Stimulated activated CD8-positive, alpha-beta memory T cell treated with anti-CD3 and anti-CD28 coated beads, Interleukin-12 subunit alpha, Interleukin-12 subunit beta, amount 100 ng/mL, for 4 hours (primary cell): ENCODE measurements at regions not wholly inside any gene's neighbourhood (a gene's known extent, or its start where the extent isn't known, plus 50 kb on each side); places are given as distances from the start of the nearest gene placed in this dataset.

Experiments used
- DNase-seq: peaks from one replicate; pipeline ENCODE4 v3.0.0-alpha.2; 2020; ENCODE audit warnings: low read depth

DNA sequence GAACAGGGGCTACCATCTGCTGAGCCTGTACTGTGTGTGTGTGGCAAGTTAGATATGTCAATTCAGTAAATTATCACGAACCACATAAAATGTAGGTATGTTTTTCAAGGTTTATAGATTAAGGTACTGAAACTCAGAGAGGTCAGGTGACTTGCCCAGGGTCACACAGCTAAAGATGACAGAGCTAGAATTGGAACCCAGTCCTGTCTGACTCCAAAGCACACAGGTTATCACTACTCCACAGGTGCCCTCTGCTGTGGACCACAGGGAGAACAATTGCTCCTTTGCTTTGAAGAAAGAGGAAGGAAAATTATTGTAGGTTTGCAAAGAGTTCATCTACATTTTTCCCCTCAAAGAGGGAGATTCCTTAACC lies 229.7 kb upstream of the AGAP1 start:
- DNase-seq: no peak

DNA sequence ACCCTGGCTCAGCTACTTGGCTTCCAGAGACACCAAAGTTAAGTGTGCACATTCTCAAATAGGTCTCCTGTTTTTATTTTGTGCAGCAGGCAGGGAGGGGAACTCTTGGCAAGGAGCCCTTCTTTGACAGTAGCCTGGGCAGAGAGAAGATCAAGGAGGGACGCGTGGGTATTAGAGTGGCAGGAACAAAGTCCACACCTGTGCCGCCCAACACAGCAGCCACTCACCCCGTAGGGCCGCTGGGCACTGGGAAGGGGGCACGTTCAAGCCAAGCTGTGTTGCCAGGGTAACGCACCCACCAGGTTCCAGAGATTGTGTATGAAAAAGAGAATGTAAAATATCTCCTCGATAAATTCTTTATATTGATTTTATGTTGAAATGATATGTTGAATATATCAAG lies 229.3 kb upstream of the AGAP1 start:
- no peak for DNase-seq

DNA sequence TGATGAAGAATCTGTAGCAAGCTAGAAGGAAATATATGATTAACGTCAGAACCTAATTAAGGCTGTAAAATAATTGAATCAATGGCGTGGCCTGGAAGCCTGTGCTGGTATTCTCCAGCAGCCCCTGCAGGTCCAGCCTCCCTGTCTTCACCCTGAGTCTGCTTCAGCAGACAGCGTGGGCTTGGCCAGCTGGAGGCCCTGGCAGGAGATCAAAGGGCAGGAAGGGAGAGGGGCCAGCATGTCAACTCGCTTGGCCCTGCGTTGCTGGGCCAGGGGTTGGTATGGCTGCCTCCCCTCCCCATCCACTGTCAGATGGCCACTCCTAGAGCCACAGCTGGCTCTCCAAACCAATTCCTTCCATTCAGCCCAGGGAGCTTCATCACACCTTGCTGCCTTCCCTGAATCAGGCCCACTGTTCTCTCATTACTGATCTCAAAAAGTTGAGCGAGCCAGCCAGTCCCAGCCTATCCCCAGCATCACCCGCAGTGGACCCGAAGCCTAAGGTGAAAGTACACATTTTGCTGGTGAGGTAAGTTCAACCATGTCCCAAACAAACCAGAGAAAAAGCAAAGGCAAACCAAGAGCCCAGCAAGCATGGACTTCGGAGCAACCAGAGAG lies 228.4 kb upstream of the AGAP1 start:
- DNase-seq: no peak

DNA sequence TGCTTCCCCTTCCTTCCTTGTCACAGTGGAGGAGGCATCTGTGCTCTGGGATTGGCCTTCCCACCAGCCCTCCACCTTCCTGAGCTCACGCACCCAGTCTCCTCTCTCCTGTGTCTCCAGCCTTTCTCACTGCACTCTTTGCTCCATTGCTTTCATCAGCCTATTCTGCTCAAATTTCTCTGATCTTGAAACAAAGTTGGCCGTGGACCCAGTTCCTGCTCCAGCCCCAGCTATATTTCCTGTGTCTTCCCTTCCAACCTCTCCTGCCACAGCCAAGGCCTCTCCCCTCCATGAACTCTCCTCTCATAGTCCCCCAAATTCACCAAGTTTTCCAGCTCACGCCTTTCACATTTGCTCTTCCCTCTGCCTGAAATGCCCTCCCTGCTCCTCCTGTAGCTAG lies 226.6 kb upstream of the AGAP1 start:
- no peak for DNase-seq

DNA sequence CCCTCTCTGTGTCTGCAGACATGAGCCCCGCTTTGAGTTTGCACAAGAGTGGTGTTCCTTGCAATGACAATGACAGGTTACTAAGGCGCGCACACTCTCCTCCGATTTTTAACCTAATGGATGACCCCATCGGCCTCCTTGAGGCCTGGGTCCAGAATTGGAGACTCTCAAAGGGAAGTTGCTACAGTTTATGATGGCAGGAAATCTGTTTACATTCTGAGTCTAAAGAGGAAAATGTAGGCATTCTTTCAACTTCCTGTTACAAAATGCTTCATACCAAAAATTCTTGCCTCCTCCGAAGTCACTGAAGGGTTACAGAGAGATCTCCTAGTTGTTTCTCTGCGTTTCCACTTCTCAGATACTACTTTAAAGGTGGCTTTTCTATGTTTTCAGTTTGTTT lies 225.3 kb upstream of the AGAP1 start:
- no peak for DNase-seq

DNA sequence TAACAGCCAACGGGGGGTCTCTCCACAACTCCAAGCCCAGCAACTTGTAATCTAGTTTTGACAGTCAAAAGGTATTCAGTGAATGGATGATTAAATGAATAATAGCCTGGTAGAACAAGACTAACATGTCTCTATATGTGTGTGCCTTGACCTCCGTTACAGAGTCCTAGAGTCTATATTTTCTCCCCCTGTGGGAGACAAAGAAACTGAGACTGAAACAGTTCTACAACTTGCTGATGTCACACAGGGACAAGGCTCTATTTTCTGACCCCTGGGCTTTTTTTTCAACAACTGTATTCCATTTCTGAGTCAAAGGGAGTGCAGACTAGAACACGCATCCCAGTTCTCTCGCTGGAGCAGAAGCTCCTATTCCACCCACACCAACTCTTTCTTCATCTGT lies 223.6 kb upstream of the AGAP1 start:
- no peak for DNase-seq

DNA sequence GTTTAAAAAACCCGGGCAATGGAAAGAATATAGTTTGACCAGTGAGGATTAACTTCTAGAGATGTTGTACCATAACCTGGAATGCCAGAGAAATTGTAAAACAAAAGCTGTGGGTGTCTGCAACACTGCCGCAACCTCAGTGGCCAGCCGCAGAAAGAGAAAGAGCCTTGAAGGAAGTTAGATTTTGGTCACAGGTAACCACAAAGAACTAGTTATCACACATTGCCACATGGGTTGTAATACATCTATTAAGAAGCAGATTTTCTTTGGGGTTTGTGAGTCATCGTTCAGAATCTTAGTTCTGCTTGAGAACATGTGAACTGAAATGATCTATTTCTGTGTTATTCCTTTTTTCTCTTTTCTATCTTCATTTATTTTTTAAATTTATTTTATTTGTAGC lies 222.9 kb upstream of the AGAP1 start:
- no peak for DNase-seq

DNA sequence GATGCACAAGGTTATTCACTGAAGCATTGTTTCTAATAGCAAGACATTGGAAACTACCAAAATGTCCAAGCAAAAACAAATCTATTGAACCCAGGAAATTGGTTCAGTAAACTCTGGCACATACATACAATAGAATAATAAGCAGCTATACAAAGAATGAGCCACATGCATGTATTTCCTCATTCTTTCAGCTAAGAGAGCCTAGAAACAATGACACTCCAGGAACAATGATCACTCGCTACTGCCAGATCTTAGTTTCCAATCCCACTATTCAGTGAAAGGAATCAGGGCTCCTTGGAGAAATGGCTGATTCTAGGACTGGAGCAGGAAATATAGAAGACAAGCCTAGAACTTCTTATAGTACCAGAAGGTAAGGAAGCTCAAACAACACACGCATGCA lies 221.9 kb upstream of the AGAP1 start:
- no peak for DNase-seq

DNA sequence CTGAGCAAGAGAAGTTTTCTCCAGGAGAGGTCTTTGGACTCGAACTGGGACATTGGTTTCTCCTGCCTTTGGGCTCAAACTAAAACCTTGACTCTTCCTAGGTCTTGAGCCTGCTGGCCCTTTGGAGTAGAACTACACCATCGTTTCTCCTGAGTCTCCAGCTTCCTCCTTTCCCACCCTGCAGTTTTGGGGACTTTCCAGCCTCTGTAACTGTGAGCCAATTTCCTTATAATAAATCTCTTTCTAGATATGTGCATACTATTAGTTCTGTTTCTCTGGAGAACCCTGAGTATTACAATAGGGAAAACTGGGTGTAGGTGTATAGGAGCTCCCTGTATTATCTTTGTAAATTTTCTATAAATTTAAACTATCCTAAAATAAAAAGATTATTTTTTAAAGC lies 219.8 kb upstream of the AGAP1 start:
- DNase-seq: no peak

DNA sequence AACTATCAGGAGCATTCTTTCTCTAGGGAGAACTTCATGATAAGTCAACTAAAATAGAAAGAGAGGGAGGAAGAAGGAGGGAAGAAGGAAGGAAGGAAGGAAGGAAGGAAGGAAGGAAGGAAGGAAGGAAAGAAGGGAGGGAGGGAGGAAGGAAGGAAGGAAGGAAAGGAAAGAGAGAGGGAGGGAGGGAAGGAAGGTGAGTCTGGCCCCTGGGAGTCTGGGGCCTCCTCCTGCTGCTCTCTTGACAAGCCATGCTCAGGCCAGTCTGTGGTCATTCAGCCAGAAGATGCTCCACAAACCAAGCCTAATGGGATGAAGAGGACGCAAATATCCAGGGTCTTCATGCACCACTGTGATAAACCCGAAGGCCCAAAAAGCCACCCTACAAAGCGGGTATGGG lies 216.4 kb upstream of the AGAP1 start:
- no peak for DNase-seq

DNA sequence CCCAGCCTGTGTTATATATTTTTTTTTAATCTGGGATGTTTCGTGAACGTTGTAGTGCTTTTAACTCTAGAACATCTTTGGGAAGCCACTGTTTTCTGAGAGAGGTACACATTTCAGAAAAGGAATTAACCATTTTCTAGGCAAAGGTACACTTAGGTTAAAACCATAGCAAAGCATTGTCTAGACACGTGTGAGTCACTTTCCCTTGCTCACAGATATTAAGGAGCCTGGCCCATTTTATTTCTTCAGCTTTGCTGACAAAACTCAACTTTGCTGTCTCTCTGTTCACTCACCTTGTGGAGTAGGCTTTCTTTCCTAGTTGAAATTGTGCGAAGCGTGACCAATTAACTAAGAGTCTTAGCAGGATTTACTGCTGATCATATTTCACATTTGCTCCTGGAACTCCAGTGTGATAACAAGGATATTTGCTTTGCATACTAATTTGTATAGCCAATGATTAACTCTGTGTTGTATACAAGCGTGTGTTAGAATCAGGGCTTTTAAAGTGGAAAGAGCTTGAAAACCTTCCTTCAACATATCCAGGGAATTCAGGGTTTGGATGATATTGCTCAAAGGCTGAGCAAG lies 215.0 kb upstream of the AGAP1 start:
- no peak for DNase-seq

DNA sequence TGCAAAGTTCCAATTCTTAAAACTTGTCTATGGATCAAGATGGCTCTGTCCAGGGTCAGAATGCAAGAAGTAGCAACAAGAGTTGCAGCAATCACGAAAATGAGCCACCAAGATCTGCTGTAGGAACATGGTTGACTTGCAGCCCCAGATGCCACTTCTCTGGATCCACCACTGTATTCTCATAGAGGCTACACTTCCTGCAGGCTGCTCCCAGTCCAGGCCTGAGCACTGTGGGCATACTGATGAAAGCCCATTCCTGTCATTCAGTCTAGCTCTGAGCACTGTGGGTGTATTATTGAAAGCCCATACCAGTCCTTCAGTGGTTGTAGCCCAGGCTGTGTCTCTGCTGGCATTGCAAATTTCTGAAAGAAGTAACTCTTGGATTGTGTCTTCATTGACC lies 213.9 kb upstream of the AGAP1 start:
- no peak for DNase-seq

DNA sequence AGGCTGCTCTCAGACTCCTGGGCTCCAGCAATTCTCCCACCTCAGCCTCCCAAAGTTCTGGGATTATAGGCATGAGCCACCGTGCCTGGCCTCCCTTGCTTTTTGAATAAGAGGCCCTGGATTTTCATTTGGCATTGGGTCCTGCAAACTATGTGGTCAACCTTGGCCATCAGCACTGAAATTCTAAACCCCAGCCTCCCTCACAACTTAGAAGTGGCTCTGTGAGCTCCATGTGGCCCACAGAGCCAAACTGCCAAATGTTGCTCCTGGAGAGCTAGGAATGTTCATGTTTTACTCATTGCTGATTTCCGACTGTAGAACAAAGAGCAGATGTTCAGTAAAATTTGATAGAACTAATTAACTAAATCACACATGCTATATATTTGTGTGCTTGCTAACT lies 210.6 kb upstream of the AGAP1 start:
- DNase-seq: no peak

DNA sequence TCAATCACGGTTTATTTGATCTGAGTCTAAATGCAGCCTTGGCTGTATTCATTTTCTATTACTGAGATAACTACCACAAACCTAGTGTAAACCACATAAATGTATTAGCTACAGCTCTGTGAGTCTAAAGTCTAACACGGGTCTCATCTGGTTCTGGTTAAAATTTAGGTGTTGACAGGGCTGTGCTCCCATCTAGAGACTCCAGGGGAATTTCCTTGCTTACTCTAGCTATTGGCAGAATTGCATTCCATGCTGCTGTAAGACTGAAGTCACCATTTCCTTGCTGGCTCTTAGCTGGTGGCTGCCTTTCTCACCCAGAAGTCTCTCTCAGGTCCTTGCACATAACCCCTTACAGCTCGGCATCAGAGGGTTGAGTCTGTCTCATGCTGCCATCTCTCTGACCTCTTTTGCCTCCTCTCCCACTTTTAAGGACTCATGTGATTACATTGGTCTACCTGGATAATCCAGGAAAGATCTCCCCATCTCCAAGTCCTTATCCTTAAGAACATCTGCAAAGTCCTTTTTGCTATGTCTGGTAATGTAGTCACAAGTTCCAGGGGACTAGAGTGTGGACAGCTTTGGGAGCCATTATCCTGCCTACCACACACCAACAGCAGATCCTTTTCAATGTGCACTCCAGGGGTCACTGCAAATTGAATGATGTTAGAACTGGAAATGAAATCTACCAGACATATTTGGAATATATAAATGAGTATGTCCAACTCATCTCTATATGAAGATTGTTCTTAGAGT lies 207.0 kb upstream of the AGAP1 start:
- no peak for DNase-seq

DNA sequence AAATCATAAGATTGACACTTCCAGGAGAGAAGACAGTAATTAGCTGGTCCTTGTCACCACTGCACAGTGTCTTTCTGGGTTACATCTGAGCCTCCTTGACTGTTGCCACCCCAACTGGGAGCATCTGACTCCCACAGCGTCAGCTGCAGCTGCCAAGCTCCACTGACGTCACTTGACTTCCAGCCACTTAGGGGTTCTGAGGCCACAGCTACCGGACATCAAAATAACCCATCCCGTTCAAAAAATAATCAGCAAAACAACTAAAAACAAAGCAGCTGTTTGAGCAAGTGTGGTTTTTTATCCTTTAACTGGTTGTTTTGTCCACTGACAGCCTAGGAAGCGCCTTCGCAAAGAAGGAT lies 206.5 kb upstream of the AGAP1 start:
- DNase-seq: no peak

DNA sequence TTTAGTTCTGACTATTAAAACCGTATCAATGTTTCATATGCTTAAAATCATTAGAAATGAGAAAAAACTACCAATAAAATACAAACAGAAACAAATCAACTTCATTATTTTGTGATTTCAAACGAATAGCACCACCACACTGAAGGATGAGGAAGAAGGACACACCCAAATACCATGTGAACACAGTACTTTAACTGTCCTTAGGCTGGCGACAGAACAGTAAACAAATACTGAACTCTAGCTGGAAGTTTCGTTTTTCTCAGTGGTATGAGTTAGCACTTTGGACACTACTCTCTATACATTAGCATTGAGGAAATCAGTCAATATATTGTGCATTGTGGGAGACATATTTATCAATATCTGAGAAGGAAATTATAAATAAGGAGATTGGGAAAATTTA lies 202.4 kb upstream of the AGAP1 start:
- no peak for DNase-seq

DNA sequence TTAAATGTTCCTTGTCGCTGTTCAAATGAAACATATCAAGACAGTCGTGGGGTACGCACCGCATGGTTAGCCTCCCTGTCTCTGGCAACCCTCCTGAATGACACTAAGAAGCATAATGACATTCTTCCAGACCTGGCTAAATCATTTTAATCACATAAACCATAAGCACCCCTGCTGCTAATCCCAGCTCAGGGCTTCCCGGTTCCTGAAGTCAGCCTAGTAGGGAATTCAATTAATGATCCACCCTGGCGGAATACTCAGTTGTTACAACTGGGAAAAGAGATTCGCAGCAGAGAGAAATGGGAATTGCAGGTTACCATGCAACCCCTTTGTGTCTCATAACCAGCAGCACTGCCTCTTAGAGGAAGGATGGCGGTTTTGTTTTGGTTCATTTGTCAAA lies 200.8 kb upstream of the AGAP1 start:
- no peak for DNase-seq

DNA sequence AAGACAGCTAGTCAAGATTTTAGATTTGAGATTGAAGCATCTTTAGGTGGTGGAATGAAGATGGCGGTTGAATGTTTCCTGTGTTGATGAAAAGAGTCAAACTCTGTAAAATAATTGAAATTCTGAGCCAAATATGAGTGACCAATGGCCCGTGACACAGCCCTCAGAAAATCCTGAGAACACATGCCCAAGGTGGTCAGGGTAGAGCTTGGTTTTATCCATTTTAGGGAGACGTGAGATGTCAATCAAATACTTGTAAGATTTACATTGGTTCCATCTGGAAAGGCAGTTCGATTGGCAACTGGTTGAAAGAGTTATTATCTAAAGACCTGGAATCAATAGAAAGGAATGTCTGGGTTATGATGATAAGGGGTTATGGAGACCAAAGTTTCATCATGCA lies 198.0 kb upstream of the AGAP1 start:
- no peak for DNase-seq

DNA sequence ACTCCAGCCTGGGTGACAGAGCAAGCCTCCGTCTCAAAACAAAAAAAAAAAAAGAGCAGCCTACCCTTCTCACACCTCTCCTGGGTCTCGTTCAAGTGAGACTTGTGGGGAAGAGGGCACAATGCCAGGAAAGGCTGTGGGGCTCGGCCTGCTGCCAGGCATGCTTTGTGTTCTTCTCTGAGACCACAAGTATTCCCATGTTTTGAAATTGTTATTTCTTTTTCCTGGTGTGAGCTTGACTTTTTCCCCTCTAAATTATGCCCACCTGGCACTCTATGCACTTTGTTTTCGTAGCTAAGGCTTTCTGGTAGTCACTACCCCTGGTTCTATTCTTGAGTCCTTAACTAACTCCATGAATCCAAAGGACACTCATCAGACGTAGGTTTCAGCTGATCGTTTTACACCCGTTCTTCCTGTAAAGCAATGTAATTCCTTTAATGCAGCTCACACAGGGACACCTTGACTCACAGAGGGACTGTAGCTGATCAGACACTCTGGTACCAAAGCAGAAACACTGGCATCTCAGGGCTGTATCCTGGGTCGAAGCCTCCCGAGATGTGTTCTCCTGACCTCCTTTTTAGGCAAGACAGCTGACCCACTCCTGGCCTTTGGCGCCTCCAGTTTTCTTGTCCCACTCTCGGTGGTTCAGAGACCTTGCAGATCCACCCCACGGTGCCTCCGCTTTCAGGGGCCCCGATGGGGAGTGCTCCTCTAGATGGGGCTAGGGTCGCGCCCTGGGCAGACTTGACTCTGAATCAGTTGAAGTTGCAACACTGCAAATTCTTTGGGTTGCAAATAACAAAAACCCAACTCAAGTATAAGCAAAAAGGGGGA lies 193.3 kb upstream of the AGAP1 start:
- DNase-seq: no peak

DNA sequence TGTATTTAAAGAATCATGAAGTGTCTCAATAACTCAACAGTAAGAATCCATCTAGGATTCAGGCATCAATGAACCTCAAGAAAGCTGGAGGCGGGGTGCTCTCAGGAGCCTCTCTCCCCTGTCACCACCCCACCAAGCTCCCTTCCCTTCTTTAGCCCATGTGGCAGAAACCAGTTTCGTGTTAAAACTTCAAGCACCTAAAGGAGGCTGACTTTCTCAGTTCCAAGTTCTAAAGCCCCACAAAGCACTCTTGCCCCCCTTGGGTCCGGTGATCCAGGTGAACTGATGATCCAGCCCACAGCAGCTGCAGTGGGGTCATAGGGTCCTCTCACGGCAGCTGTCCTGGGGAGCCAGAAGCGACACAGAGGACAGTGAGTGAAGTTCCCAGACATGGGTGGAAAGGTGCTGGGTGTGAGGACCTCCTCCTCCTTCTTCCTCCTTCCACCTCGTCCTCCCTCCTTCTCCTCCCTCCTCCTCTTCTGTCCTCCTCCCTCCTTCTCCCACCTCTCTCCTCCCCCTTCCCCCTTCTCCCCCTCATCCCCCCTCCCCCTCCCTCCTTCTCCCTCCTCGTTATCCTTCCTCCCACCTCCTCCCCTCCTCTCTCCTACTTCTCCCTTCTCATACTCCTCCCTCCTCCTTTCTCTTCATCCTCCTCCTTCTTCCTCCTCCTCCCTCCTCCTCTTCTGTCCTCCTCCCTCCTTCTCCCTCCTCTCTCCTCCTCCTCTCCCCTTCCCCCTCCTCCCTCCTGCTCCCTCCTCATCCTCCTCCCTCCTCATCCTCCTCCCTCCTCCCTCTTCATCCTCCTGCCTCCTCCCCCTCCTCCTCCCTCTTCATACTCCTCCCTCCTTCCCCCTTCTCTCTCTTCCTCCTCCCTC lies 192.4 kb upstream of the AGAP1 start:
- no peak for DNase-seq

DNA sequence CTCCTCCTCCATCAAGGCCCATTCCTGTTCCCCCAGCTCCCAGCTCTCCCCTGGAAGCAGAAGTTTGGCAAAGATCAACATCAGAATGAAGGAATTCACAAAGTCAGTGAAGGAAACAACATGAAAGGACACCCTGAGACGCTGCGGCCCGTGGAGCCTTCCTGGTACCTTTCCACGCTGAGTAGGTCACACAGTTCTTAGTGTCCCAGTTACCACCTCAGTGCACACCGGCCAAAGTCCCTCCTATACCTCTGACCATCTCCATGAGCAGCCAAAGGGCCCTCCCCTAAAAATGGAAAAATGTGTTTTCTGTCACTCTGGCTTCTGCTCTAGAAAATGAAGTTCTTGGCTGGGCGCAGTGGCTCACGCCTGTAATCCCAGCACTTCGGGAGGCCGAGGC lies 191.6 kb upstream of the AGAP1 start:
- DNase-seq: no peak
